Stimulated activated effector memory CD8-positive, alpha-beta T cell treated with anti-CD3 and anti-CD28 coated beads, Interleukin-12 subunit alpha, Interleukin-12 subunit beta, amount 100 ng/mL, for 72 hours (primary cell): ENCODE measurements at regions not wholly inside any gene's neighbourhood (a gene's known extent, or its start where the extent isn't known, plus 50 kb on each side); places are given as distances from the start of the nearest gene placed in this dataset.
"Not testable (repeated sequence)": the region's sequence is repeated elsewhere in the genome, so short reads cannot be mapped to it uniquely, and the experiment has no call there.

Experiments used
- ATAC-seq: fragments of 150-1000 bp; cut with Tn5 transposase; 2 replicates; pipeline ENCODE4 v1.10.0; 2021
- DNase-seq, 2 donors: peaks; one replicate each; pipeline ENCODE4 v3.0.0; 2021 to 2022; ENCODE audit warnings: low spot score in 2 of 2
- H3K27ac Mint-ChIP-seq: one replicate; pipeline ENCODE4 v1.8.0; 2022; ENCODE audit warnings: mild to moderate bottlenecking, mixed read lengths
- H3K36me3 Mint-ChIP-seq: one replicate; pipeline ENCODE4 v1.8.0; 2022; ENCODE audit warnings: mild to moderate bottlenecking, mixed read lengths
- H3K4me1 Mint-ChIP-seq: one replicate; pipeline ENCODE4 v1.8.0; 2022; ENCODE audit warnings: mixed read lengths
- H3K4me3 Mint-ChIP-seq: one replicate; pipeline ENCODE4 v1.8.0; 2022; ENCODE audit warnings: mild to moderate bottlenecking, mixed read lengths
- H3K9me3 Mint-ChIP-seq: one replicate; pipeline ENCODE4 v1.8.0; 2022; ENCODE audit warnings: mixed read lengths

GRCh38 chr13:60214213-60215055 is 50.7 kb upstream of the DIAPH3 start:
- H3K4me1 Mint-ChIP-seq: no peaks in the 10 kb centered on the region

GRCh38 chr13:60220072-60220471 is 56.3 kb upstream of the DIAPH3 start:
- H3K4me3 Mint-ChIP-seq: no peak overlapping the region
- H3K4me1 Mint-ChIP-seq: no peaks in the 10 kb centered on the region
- no peaks in the 10 kb centered on the region for H3K36me3 Mint-ChIP-seq
- DNase-seq (no peak), ATAC-seq (no peak)
- no peak overlapping the region for H3K27ac Mint-ChIP-seq
- H3K9me3 Mint-ChIP-seq: no peaks in the 10 kb centered on the region

More at GRCh38 chr13:60214213-60215055, 50.7 kb upstream of the DIAPH3 start:
- DNase-seq: no peak
- H3K36me3 Mint-ChIP-seq: no peaks in the 10 kb centered on the region
- ATAC-seq: no peak
- H3K4me3 Mint-ChIP-seq: no peak overlapping the region
- H3K9me3 Mint-ChIP-seq: no peaks in the 10 kb centered on the region
- no peak overlapping the region for H3K27ac Mint-ChIP-seq

GRCh38 chr13:60221581-60221980 is 57.9 kb upstream of the DIAPH3 start:
- DNase-seq (no peak), ATAC-seq (no peak)
- H3K27ac Mint-ChIP-seq: no peak overlapping the region
- H3K36me3 Mint-ChIP-seq: no peaks in the 10 kb centered on the region
- no peak overlapping the region for H3K4me3 Mint-ChIP-seq
- H3K9me3 Mint-ChIP-seq: no peaks in the 10 kb centered on the region
- no peaks in the 10 kb centered on the region for H3K4me1 Mint-ChIP-seq

GRCh38 chr13:60226507-60226906 is 62.8 kb upstream of the DIAPH3 start:
- ATAC-seq (no peak), DNase-seq (no peak)

GRCh38 chr13:60227158-60227557 is 63.4 kb upstream of the DIAPH3 start:
- ATAC-seq: no peak
- Mint-ChIP-seq H3K27ac (no peak overlapping the region), H3K36me3 (no peaks in the 10 kb centered on the region), H3K9me3 (no peaks in the 10 kb centered on the region), H3K4me1 (no peaks in the 10 kb centered on the region), H3K4me3 (no peak overlapping the region)
- DNase-seq: no peak

More at GRCh38 chr13:60226507-60226906, 62.8 kb upstream of the DIAPH3 start:
- H3K9me3 Mint-ChIP-seq: no peaks in the 10 kb centered on the region
- H3K4me3 Mint-ChIP-seq: no peak overlapping the region
- H3K36me3 Mint-ChIP-seq: no peaks in the 10 kb centered on the region
- H3K27ac Mint-ChIP-seq: no peak overlapping the region
- no peaks in the 10 kb centered on the region for H3K4me1 Mint-ChIP-seq

- Mint-ChIP-seq H3K9me3 (no peaks in the 10 kb centered on the region), H3K36me3 (no peaks in the 10 kb centered on the region), H3K27ac (no peak overlapping the region), H3K4me3 (no peak overlapping the region), H3K4me1 (no peaks in the 10 kb centered on the region)
- DNase-seq: no peak
- peak; percentile 79 for ATAC-seq
Observed at GRCh38 chr13:60229708-60230272, 66.1 kb upstream of the DIAPH3 start.

- Mint-ChIP-seq H3K4me3 (no peak overlapping the region), H3K9me3 (no peaks in the 10 kb centered on the region), H3K36me3 (no peaks in the 10 kb centered on the region), H3K27ac (no peak overlapping the region), H3K4me1 (no peaks in the 10 kb centered on the region)
- DNase-seq (no peak), ATAC-seq (peak; percentile 69)
Observed at GRCh38 chr13:60230593-60230992, 66.9 kb upstream of the DIAPH3 start.

GRCh38 chr13:60242043-60242595 is 78.4 kb upstream of the DIAPH3 start:
- no peak for DNase-seq
- Mint-ChIP-seq H3K36me3 (no peaks in the 10 kb centered on the region), H3K4me1 (no peaks in the 10 kb centered on the region), H3K4me3 (no peak overlapping the region), H3K9me3 (no peaks in the 10 kb centered on the region), H3K27ac (no peak overlapping the region)
- no peak for ATAC-seq

GRCh38 chr13:60244381-60244780 is 80.7 kb upstream of the DIAPH3 start:
- no peak overlapping the region for H3K27ac Mint-ChIP-seq
- ATAC-seq: no peak
- DNase-seq: no peak
- H3K9me3 Mint-ChIP-seq: no peaks in the 10 kb centered on the region
- no peaks in the 10 kb centered on the region for H3K36me3 Mint-ChIP-seq
- no peak overlapping the region for H3K4me3 Mint-ChIP-seq
- no peaks in the 10 kb centered on the region for H3K4me1 Mint-ChIP-seq

- not testable (repeated sequence) for H3K36me3 Mint-ChIP-seq, DNase-seq, H3K9me3 Mint-ChIP-seq, ATAC-seq, H3K4me3 Mint-ChIP-seq, H3K27ac Mint-ChIP-seq, H3K4me1 Mint-ChIP-seq
Observed at GRCh38 chr13:60251419-60251818, 87.7 kb upstream of the DIAPH3 start.

- DNase-seq (no peak), ATAC-seq (no peak)
- H3K27ac Mint-ChIP-seq: no peak overlapping the region
- H3K36me3 Mint-ChIP-seq: no peaks in the 10 kb centered on the region
- H3K9me3 Mint-ChIP-seq: peaks cover 4% of the 10 kb centered on the region
- H3K4me1 Mint-ChIP-seq: peaks cover 5% of the 10 kb centered on the region
- no peak overlapping the region for H3K4me3 Mint-ChIP-seq
Observed at GRCh38 chr13:60258349-60258748, 94.6 kb upstream of the DIAPH3 start.

GRCh38 chr13:60260440-60260839 is 96.7 kb upstream of the DIAPH3 start:
- no peak overlapping the region for H3K27ac Mint-ChIP-seq
- H3K4me3 Mint-ChIP-seq: no peak overlapping the region
- H3K4me1 Mint-ChIP-seq: no peaks in the 10 kb centered on the region
- peaks cover under 1% of the 10 kb centered on the region for H3K9me3 Mint-ChIP-seq
- no peak for ATAC-seq
- no peak for DNase-seq
- no peaks in the 10 kb centered on the region for H3K36me3 Mint-ChIP-seq

GRCh38 chr13:60261432-60262351 is 98.0 kb upstream of the DIAPH3 start:
- no peaks in the 10 kb centered on the region for H3K4me1 Mint-ChIP-seq
- H3K36me3 Mint-ChIP-seq: no peaks in the 10 kb centered on the region
- no peak overlapping the region for H3K27ac Mint-ChIP-seq
- H3K4me3 Mint-ChIP-seq: no peak overlapping the region
- no peaks in the 10 kb centered on the region for H3K9me3 Mint-ChIP-seq
- ATAC-seq (no peak), DNase-seq (no peak)

- H3K27ac Mint-ChIP-seq: no peak overlapping the region
- H3K4me1 Mint-ChIP-seq: no peaks in the 10 kb centered on the region
- no peaks in the 10 kb centered on the region for H3K36me3 Mint-ChIP-seq
- ATAC-seq (no peak), DNase-seq (no peak)
- no peaks in the 10 kb centered on the region for H3K9me3 Mint-ChIP-seq
- H3K4me3 Mint-ChIP-seq: no peak overlapping the region
Observed at GRCh38 chr13:60265566-60265965, 101.8 kb upstream of the DIAPH3 start.

GRCh38 chr13:60267498-60268202 is 103.9 kb upstream of the DIAPH3 start:
- Mint-ChIP-seq H3K27ac (no peak overlapping the region), H3K4me1 (no peaks in the 10 kb centered on the region), H3K4me3 (no peak overlapping the region), H3K9me3 (no peaks in the 10 kb centered on the region), H3K36me3 (no peaks in the 10 kb centered on the region)
- DNase-seq (no peak), ATAC-seq (peak; percentile 72)
